ENCODE measurements at regions not wholly inside any gene's neighbourhood (a gene's known extent, or its start where the extent isn't known, plus 50 kb on each side); places are given as distances from the start of the nearest gene placed in this dataset.

- no peaks in the 10 kb centered on the region for H3K9me3 ChIP-seq (ENCODE audit: control insufficient read depth in 1 of 2, low read length in 2 of 2)
- H3K36me3 ChIP-seq (ENCODE audit: control insufficient read depth in 1 of 2, insufficient read depth in 2 of 2, low read length in 2 of 2), result no peaks in the 10 kb centered on the region
- H3K27me3 ChIP-seq (ENCODE audit: control insufficient read depth in 1 of 2, insufficient read depth in 2 of 2, low read length in 2 of 2), result no peaks in the 10 kb centered on the region
- no peak overlapping the region for H3K4me3 ChIP-seq (ENCODE audit: low read depth in 1 of 2, low read length in 2 of 2)
- H3K9ac ChIP-seq (ENCODE audit: low read depth in 1 of 2, low read length in 2 of 2), result no peak overlapping the region
- H3K4me1 ChIP-seq (ENCODE audit: control insufficient read depth in 1 of 2, insufficient read depth in 2 of 2, low read length in 2 of 2), result no peaks in the 10 kb centered on the region
- H3K27ac ChIP-seq (ENCODE audit: low read depth, low read length), result no peak overlapping the region
These were observed 235.2 kb upstream of the THSD7B start for GRCh38 chr2:136530146-136530545.

- Histone ChIP-seq H3K4me1 (ENCODE audit: control insufficient read depth in 1 of 2, insufficient read depth in 2 of 2, low read length in 2 of 2) (no peaks in the 10 kb centered on the region), H3K36me3 (ENCODE audit: control insufficient read depth in 1 of 2, insufficient read depth in 2 of 2, low read length in 2 of 2) (no peaks in the 10 kb centered on the region), H3K9ac (ENCODE audit: low read depth in 1 of 2, low read length in 2 of 2) (no peak overlapping the region), H3K9me3 (ENCODE audit: control insufficient read depth in 1 of 2, low read length in 2 of 2) (no peaks in the 10 kb centered on the region), H3K4me3 (ENCODE audit: low read depth in 1 of 2, low read length in 2 of 2) (no peak overlapping the region), H3K27me3 (ENCODE audit: control insufficient read depth in 1 of 2, insufficient read depth in 2 of 2, low read length in 2 of 2) (no peaks in the 10 kb centered on the region), H3K27ac (ENCODE audit: low read depth, low read length) (no peak overlapping the region)
These were observed 237.8 kb upstream of the THSD7B start for GRCh38 chr2:136527560-136527959.

DNA sequence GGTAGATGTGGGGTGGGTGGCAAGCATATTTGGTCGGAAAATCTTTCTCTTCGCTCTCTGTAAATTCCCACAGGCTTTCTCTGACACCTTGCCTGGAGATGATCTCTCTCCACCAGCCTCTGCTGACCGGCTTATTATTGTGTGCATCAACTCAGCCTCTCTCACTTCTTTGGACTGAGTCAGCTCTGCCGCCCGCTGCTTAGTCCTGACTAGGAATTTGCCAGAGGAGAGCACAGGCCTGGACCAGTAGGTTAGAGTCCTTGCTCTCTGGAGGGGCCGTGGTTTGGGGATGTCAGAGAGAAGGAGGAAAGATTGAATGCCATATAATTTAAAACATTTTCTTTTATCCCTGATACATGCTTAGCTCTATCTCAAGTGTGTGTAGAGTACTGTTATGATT lies 242.6 kb upstream of the THSD7B start:
- H3K27ac ChIP-seq (ENCODE audit: low read depth, low read length), result no peak overlapping the region
- no peaks in the 10 kb centered on the region for H3K36me3 ChIP-seq (ENCODE audit: control insufficient read depth in 1 of 2, insufficient read depth in 2 of 2, low read length in 2 of 2)
- H3K9ac ChIP-seq (ENCODE audit: low read depth in 1 of 2, low read length in 2 of 2), result no peak overlapping the region
- H3K4me3 ChIP-seq (ENCODE audit: low read depth in 1 of 2, low read length in 2 of 2), result no peak overlapping the region
- no peaks in the 10 kb centered on the region for H3K27me3 ChIP-seq (ENCODE audit: control insufficient read depth in 1 of 2, insufficient read depth in 2 of 2, low read length in 2 of 2)
- no peaks in the 10 kb centered on the region for H3K9me3 ChIP-seq (ENCODE audit: control insufficient read depth in 1 of 2, low read length in 2 of 2)
- no peaks in the 10 kb centered on the region for H3K4me1 ChIP-seq (ENCODE audit: control insufficient read depth in 1 of 2, insufficient read depth in 2 of 2, low read length in 2 of 2)

DNA sequence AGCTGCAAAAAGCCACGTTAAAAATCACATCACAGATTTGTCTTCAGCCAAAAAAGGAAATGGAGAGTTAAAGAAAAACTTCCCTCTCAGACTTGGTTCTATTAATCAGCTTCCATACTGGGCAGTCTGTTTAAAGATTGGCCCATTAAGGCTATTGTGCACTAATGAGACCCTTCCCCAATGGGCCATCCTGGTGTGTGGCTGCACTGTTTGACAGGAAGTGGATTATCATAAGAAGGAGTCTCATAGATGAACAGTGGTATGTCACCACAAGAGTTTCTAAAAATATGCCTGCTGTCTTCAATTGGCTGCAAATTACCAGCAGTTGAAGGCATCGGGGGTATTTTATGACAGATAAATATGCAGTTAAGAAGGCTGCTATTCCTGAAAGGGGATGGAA lies 247.6 kb upstream of the THSD7B start:
- Histone ChIP-seq H3K27ac (ENCODE audit: low read depth, low read length) (no peak overlapping the region), H3K36me3 (ENCODE audit: control insufficient read depth in 1 of 2, insufficient read depth in 2 of 2, low read length in 2 of 2) (no peaks in the 10 kb centered on the region), H3K9ac (ENCODE audit: low read depth in 1 of 2, low read length in 2 of 2) (no peak overlapping the region), H3K27me3 (ENCODE audit: control insufficient read depth in 1 of 2, insufficient read depth in 2 of 2, low read length in 2 of 2) (peaks cover 0 to 3% of the 10 kb centered on the region in 2 donors), H3K4me1 (ENCODE audit: control insufficient read depth in 1 of 2, insufficient read depth in 2 of 2, low read length in 2 of 2) (no peaks in the 10 kb centered on the region), H3K4me3 (ENCODE audit: low read depth in 1 of 2, low read length in 2 of 2) (no peak overlapping the region), H3K9me3 (ENCODE audit: control insufficient read depth in 1 of 2, low read length in 2 of 2) (no peaks in the 10 kb centered on the region)

DNA sequence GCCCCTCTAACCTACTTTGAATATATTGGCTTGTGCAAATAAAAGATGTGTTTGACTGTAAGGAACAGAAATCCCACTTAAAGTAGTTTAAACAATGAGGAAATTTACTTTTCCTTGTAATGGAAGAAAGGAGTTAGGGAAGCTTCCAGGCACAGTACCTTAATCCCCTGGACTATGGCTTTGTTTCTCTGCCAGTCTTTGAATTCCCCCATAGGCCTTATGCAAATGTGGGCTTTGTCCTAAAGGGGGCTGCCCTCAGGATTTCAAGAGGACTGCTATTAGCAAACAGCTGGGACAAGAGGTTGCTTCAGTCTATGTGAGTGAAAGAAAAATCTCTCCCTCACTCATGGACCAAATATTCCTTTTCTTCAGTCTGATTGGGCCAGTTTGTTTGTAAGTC lies 255.1 kb upstream of the THSD7B start:
- no peaks in the 10 kb centered on the region for H3K4me1 ChIP-seq (ENCODE audit: control insufficient read depth in 1 of 2, insufficient read depth in 2 of 2, low read length in 2 of 2)
- peaks cover 0 to 3% of the 10 kb centered on the region in 2 donors for H3K27me3 ChIP-seq (ENCODE audit: control insufficient read depth in 1 of 2, insufficient read depth in 2 of 2, low read length in 2 of 2)
- no peaks in the 10 kb centered on the region for H3K9me3 ChIP-seq (ENCODE audit: control insufficient read depth in 1 of 2, low read length in 2 of 2)
- no peak overlapping the region for H3K9ac ChIP-seq (ENCODE audit: low read depth in 1 of 2, low read length in 2 of 2)
- H3K27ac ChIP-seq (ENCODE audit: low read depth, low read length), result no peak overlapping the region
- H3K36me3 ChIP-seq (ENCODE audit: control insufficient read depth in 1 of 2, insufficient read depth in 2 of 2, low read length in 2 of 2), result no peaks in the 10 kb centered on the region
- H3K4me3 ChIP-seq (ENCODE audit: low read depth in 1 of 2, low read length in 2 of 2), result no peak overlapping the region

GRCh38 chr2:136505462-136505861 lies 259.9 kb upstream of the THSD7B start:
- Histone ChIP-seq H3K4me3 (ENCODE audit: low read depth in 1 of 2, low read length in 2 of 2) (no peak overlapping the region), H3K4me1 (ENCODE audit: control insufficient read depth in 1 of 2, insufficient read depth in 2 of 2, low read length in 2 of 2) (no peaks in the 10 kb centered on the region), H3K36me3 (ENCODE audit: control insufficient read depth in 1 of 2, insufficient read depth in 2 of 2, low read length in 2 of 2) (no peaks in the 10 kb centered on the region), H3K9ac (ENCODE audit: low read depth in 1 of 2, low read length in 2 of 2) (no peak overlapping the region), H3K9me3 (ENCODE audit: control insufficient read depth in 1 of 2, low read length in 2 of 2) (no peaks in the 10 kb centered on the region), H3K27me3 (ENCODE audit: control insufficient read depth in 1 of 2, insufficient read depth in 2 of 2, low read length in 2 of 2) (no peaks in the 10 kb centered on the region), H3K27ac (ENCODE audit: low read depth, low read length) (no peak overlapping the region)

- Histone ChIP-seq H3K4me1 (ENCODE audit: control insufficient read depth in 1 of 2, insufficient read depth in 2 of 2, low read length in 2 of 2) (no peaks in the 10 kb centered on the region), H3K36me3 (ENCODE audit: control insufficient read depth in 1 of 2, insufficient read depth in 2 of 2, low read length in 2 of 2) (no peaks in the 10 kb centered on the region), H3K9me3 (ENCODE audit: control insufficient read depth in 1 of 2, low read length in 2 of 2) (peaks cover 0 to 2% of the 10 kb centered on the region in 2 donors), H3K27me3 (ENCODE audit: control insufficient read depth in 1 of 2, insufficient read depth in 2 of 2, low read length in 2 of 2) (no peaks in the 10 kb centered on the region), H3K27ac (ENCODE audit: low read depth, low read length) (no peak overlapping the region), H3K9ac (ENCODE audit: low read depth in 1 of 2, low read length in 2 of 2) (no peak overlapping the region), H3K4me3 (ENCODE audit: low read depth in 1 of 2, low read length in 2 of 2) (no peak overlapping the region)
These were observed 262.7 kb upstream of the THSD7B start for GRCh38 chr2:136502660-136503059.

DNA sequence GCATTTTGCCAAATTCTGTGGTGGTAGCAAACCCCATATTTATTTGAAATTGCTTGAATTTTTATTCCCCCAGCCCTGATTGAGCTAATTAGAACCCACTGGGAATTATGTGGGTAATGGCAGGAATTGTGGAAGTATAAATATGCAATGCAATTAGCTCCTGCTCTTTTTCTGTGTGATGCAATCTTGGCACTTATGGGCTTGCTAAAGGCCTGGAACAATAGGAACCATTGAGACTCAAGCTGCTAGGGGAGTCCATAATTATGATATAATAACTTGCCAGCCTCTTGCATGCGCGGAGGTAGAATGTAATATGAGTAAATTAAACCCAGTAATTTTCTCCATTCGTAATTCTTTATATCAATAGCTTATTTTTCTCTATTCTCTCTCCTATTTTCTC lies 267.6 kb upstream of the THSD7B start:
- H3K9me3 ChIP-seq (ENCODE audit: control insufficient read depth in 1 of 2, low read length in 2 of 2), result peaks cover 0 to 2% of the 10 kb centered on the region in 2 donors
- H3K36me3 ChIP-seq (ENCODE audit: control insufficient read depth in 1 of 2, insufficient read depth in 2 of 2, low read length in 2 of 2), result no peaks in the 10 kb centered on the region
- no peaks in the 10 kb centered on the region for H3K27me3 ChIP-seq (ENCODE audit: control insufficient read depth in 1 of 2, insufficient read depth in 2 of 2, low read length in 2 of 2)
- no peak overlapping the region for H3K4me3 ChIP-seq (ENCODE audit: low read depth in 1 of 2, low read length in 2 of 2)
- no peaks in the 10 kb centered on the region for H3K4me1 ChIP-seq (ENCODE audit: control insufficient read depth in 1 of 2, insufficient read depth in 2 of 2, low read length in 2 of 2)
- no peak overlapping the region for H3K27ac ChIP-seq (ENCODE audit: low read depth, low read length)
- no peak overlapping the region for H3K9ac ChIP-seq (ENCODE audit: low read depth in 1 of 2, low read length in 2 of 2)

DNA sequence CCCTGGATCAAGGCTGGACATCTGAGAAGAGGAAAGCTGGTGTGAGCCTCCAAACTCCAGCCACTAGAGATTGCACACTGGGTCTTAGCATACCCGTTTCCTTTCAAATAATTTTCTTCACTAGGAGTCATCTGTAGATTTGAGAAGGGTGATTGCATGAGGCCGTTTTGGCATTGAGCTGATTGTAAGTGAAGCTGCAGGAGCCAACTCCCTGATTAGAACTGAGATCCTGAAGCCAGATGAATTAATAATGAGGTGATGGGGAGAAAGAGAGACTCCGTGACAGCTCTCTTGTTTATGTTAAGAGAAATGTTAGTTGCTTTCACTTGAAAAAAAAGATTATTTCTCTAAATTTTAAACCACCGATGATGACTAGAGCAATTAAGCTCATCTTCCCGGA lies 268.4 kb upstream of the THSD7B start:
- no peak overlapping the region for H3K4me3 ChIP-seq (ENCODE audit: low read depth in 1 of 2, low read length in 2 of 2)
- H3K36me3 ChIP-seq (ENCODE audit: control insufficient read depth in 1 of 2, insufficient read depth in 2 of 2, low read length in 2 of 2), result no peaks in the 10 kb centered on the region
- no peak overlapping the region for H3K27ac ChIP-seq (ENCODE audit: low read depth, low read length)
- H3K4me1 ChIP-seq (ENCODE audit: control insufficient read depth in 1 of 2, insufficient read depth in 2 of 2, low read length in 2 of 2), result no peaks in the 10 kb centered on the region
- peaks cover 0 to 2% of the 10 kb centered on the region in 2 donors for H3K9me3 ChIP-seq (ENCODE audit: control insufficient read depth in 1 of 2, low read length in 2 of 2)
- no peak overlapping the region for H3K9ac ChIP-seq (ENCODE audit: low read depth in 1 of 2, low read length in 2 of 2)
- H3K27me3 ChIP-seq (ENCODE audit: control insufficient read depth in 1 of 2, insufficient read depth in 2 of 2, low read length in 2 of 2), result no peaks in the 10 kb centered on the region

- Histone ChIP-seq H3K27me3 (ENCODE audit: control insufficient read depth in 1 of 2, insufficient read depth in 2 of 2, low read length in 2 of 2) (no peaks in the 10 kb centered on the region), H3K36me3 (ENCODE audit: control insufficient read depth in 1 of 2, insufficient read depth in 2 of 2, low read length in 2 of 2) (no peaks in the 10 kb centered on the region)
These were observed 269.7 kb upstream of the THSD7B start for GRCh38 chr2:136495636-136496035.

DNA sequence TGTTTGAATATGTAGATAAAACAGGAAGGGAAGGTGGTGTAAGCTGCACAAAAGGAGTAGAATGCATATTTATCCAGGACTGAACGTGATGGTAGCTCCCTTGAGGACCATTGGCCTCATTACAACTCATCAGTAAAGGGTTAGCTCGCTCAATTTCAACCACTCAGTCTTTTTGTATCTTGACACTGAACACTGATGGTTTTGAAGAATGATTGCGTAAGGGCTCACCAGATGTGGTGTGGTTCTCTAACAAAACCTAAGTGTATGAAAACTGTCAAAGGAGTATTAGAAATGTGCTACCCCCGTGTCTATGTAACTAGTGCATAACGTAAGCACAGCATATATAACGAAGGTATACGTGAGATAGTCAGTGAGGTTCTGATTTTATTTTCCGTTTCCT lies 272.4 kb upstream of the THSD7B start:
- Histone ChIP-seq H3K27ac (ENCODE audit: low read depth, low read length) (no peak overlapping the region), H3K4me3 (ENCODE audit: low read depth in 1 of 2, low read length in 2 of 2) (no peak overlapping the region), H3K9me3 (ENCODE audit: control insufficient read depth in 1 of 2, low read length in 2 of 2) (no peaks in the 10 kb centered on the region), H3K36me3 (ENCODE audit: control insufficient read depth in 1 of 2, insufficient read depth in 2 of 2, low read length in 2 of 2) (no peaks in the 10 kb centered on the region), H3K27me3 (ENCODE audit: control insufficient read depth in 1 of 2, insufficient read depth in 2 of 2, low read length in 2 of 2) (no peaks in the 10 kb centered on the region), H3K4me1 (ENCODE audit: control insufficient read depth in 1 of 2, insufficient read depth in 2 of 2, low read length in 2 of 2) (no peaks in the 10 kb centered on the region), H3K9ac (ENCODE audit: low read depth in 1 of 2, low read length in 2 of 2) (no peak overlapping the region)

More at GRCh38 chr2:136495636-136496035, 269.7 kb upstream of the THSD7B start:
- H3K4me1 ChIP-seq (ENCODE audit: control insufficient read depth in 1 of 2, insufficient read depth in 2 of 2, low read length in 2 of 2), result no peaks in the 10 kb centered on the region
- H3K9ac ChIP-seq (ENCODE audit: low read depth in 1 of 2, low read length in 2 of 2), result no peak overlapping the region
- H3K27ac ChIP-seq (ENCODE audit: low read depth, low read length), result no peak overlapping the region
- H3K9me3 ChIP-seq (ENCODE audit: control insufficient read depth in 1 of 2, low read length in 2 of 2), result peaks cover 0 to 2% of the 10 kb centered on the region in 2 donors
- H3K4me3 ChIP-seq (ENCODE audit: low read depth in 1 of 2, low read length in 2 of 2), result no peak overlapping the region
